GM12878 (cell line): ENCODE measurements at regions not wholly inside any gene's neighbourhood (a gene's known extent, or its start where the extent isn't known, plus 50 kb on each side); places are given as distances from the start of the nearest gene placed in this dataset.

ENCODE experiments used
- ATAC-seq: fragments of 200-7000 bp; cut with Tn5 transposase; 3 replicates; pipeline ENCODE4 v1.9.1; 2020; ENCODE audit warnings: mild to moderate bottlenecking, moderate library complexity
- BruUV-seq: library from RNA; stranded (reverse); fragments of 400-500 nt; replicated peaks from 2 replicates; lab custom pipeline; 2021; lab: Mats Ljungman, UMichigan
- CTCF ChIA-PET: fragments of 300-600 bp; sonication (Branson Sonifier 250); formaldehyde crosslinking; extraction: SDS; loops from one replicate; lab custom pipeline; 2021; ENCODE audit warnings: inconsistent platforms; lab: Yijun Ruan, JAX
- POLR2A ChIA-PET: fragments of 350-600 bp; formaldehyde crosslinking; extraction: SDS; loops from one replicate; lab custom pipeline; 2021; ENCODE audit warnings: inconsistent platforms; lab: Charles Lee
- RAD21 ChIA-PET: fragments of 300-600 bp; sonication (Branson Sonifier 250); formaldehyde crosslinking; loops from one replicate; lab custom pipeline; 2023; ENCODE audit warnings: antibody characterized with exemption; ENCODE audit not compliant: unreplicated experiment; lab: Charles Lee
- SMC1A ChIA-PET: fragments of 300-600 bp; sonication (Branson Sonifier 250); formaldehyde crosslinking; loops from one replicate; lab custom pipeline; 2023; ENCODE audit not compliant: unreplicated experiment, uncharacterized antibody; lab: Charles Lee
- DNase-seq: peaks from one replicate; pipeline ENCODE4 v3.0.0-alpha.2; 2011; ENCODE audit warnings: low read depth, low spot score
- FAIRE-seq: peaks from 3 replicates; lab custom pipeline; 2011; peaks lifted over from hg19 to GRCh38; lab: Jason Lieb, UNC
- H2AFZ ChIP-seq: 2 replicates; pipeline ENCODE4 v1.6.0; 2011; ENCODE audit warnings: low read depth, low read length, control low read depth; ENCODE audit not compliant: control insufficient read depth
- H3K27ac ChIP-seq: 2 replicates; pipeline ENCODE4 v1.5.1; 2011; ENCODE audit warnings: control low read depth; ENCODE audit not compliant: control insufficient read depth, insufficient read depth
- H3K27me3 ChIP-seq, 2 experiments: replicated peaks in 1 of 2; 2 replicates each; pipeline versions ENCODE4 v1.6.0 to v1.6.1; 2011; ENCODE audit warnings: low read length in 1 of 2; ENCODE audit not compliant: control insufficient read depth in 2 of 2, insufficient read depth in 2 of 2
- H3K36me3 ChIP-seq, 2 experiments: 2 replicates each; pipeline ENCODE4 v1.5.1; 2011; ENCODE audit warnings: low read length in 1 of 2; ENCODE audit not compliant: control insufficient read depth in 2 of 2, insufficient read depth in 2 of 2
- H3K4me1 ChIP-seq: 2 replicates; pipeline ENCODE4 v1.6.1; 2011; ENCODE audit warnings: mild to moderate bottlenecking, low read length, moderate library complexity, mixed read lengths; ENCODE audit not compliant: control insufficient read depth, insufficient read depth
- H3K4me2 ChIP-seq: 2 replicates; pipeline ENCODE4 v1.6.0; 2011; ENCODE audit warnings: control low read depth; ENCODE audit not compliant: control insufficient read depth, insufficient read depth
- H3K4me3 ChIP-seq: fragments of 200-600 bp; sonication (generic); 2 replicates; pipeline ENCODE4 v1.5.1; 2016
- H3K79me2 ChIP-seq: 2 replicates; pipeline ENCODE4 v1.6.0; 2011; ENCODE audit warnings: low read length; ENCODE audit not compliant: control insufficient read depth, insufficient read depth
- H3K9ac ChIP-seq: 2 replicates; pipeline ENCODE4 v1.8.0; 2011; ENCODE audit warnings: low read length, control low read depth, mixed read lengths; ENCODE audit not compliant: control insufficient read depth, insufficient read depth
- H3K9me3 ChIP-seq: replicated peaks from 3 replicates; pipeline ENCODE4 v1.5.1; 2011; ENCODE audit warnings: mild to moderate bottlenecking, low read length; ENCODE audit not compliant: control insufficient read depth, insufficient read depth
- H4K20me1 ChIP-seq: 2 replicates; pipeline ENCODE4 v1.6.0; 2011; ENCODE audit not compliant: control insufficient read depth, insufficient read depth
- CHD2 ChIP-seq: IDR thresholded peaks from 2 replicates; pipeline ENCODE4 v1.6.1; 2011; ENCODE audit warnings: low read depth, low read length, improper control_type of control experiment, borderline replicate concordance
- CTCF ChIP-seq, 3 experiments: IDR thresholded peaks in 2 of 3; conservative IDR thresholded peaks in 1 of 3; 2 replicates each; pipeline ENCODE4 v1.5.1; 2011; ENCODE audit warnings: low read depth in 3 of 3, low read length in 3 of 3, mild to moderate bottlenecking in 3 of 3, control low read depth in 2 of 3, moderate library complexity in 2 of 3, inconsistent platforms in 1 of 3, mixed read lengths in 1 of 3; ENCODE audit not compliant: control insufficient read depth in 2 of 3, insufficient read depth in 1 of 3; ENCODE audit errors: extremely low read depth in 1 of 3
- EGR1 ChIP-seq, 2 experiments: IDR thresholded peaks; 1 replicate in 1 of 2; 2 replicates in 1 of 2; pipeline ENCODE4 v1.6.1; 2011 to 2012; ENCODE audit warnings: low read depth in 2 of 2, low read length in 2 of 2, borderline replicate concordance in 1 of 2, mild to moderate bottlenecking in 1 of 2, moderate library complexity in 1 of 2
- HCFC1 ChIP-seq: fragments of 150-350 bp; IDR thresholded peaks from 2 replicates; pipeline ENCODE4 v1.6.1; 2014; ENCODE audit warnings: low read length
- SIN3A ChIP-seq: IDR thresholded peaks from 2 replicates; pipeline ENCODE4 v1.6.1; 2012; ENCODE audit warnings: low read depth, low read length, improper control_type of control experiment
- SMAD5 ChIP-seq: IDR thresholded peaks from 2 replicates; pipeline ENCODE4 v1.6.1; 2016; ENCODE audit warnings: antibody characterized with exemption, low read depth
- TAF1 ChIP-seq: IDR thresholded peaks from 2 replicates; pipeline ENCODE4 v1.6.1; 2011; ENCODE audit warnings: mild to moderate bottlenecking, low read depth, low read length, borderline replicate concordance
- ZNF24 ChIP-seq: fragments of 450-650 bp; IDR thresholded peaks from 2 replicates; pipeline ENCODE4 v1.6.1; 2017; ENCODE audit warnings: antibody characterized with exemption, mild to moderate bottlenecking
- WGBS: methylation state at CpG from one replicate; pipeline ENCODE4 v1.1.6; 2016; ENCODE audit warnings: low lambda C conversion rate; ENCODE audit not compliant: insufficient replicate concordance, insufficient coverage; ENCODE audit errors: missing lambda C conversion rate; 5-methylcytosine and 5-hydroxymethylcytosine counted together
- in situ Hi-C: fragments of 300-500 bp; cut with MboI; formaldehyde crosslinking; loops from 9 replicates; pipeline ENCODE4 v1.14.3; 2018; ENCODE audit warnings: mixed read lengths
- intact Hi-C: fragments of 100-400 bp; cut with micrococcal nuclease; formaldehyde crosslinking; loops from one replicate; pipeline ENCODE4 v1.14.2; 2022; ENCODE audit not compliant: unreplicated experiment
- TF ChIP-seq, protein P1 (sequence below): fragments of 450-650 bp; formaldehyde crosslinking; IDR thresholded peaks from 2 replicates; pipeline ENCODE4 v1.4.0; 2020; ENCODE audit warnings: mild to moderate bottlenecking, moderate library complexity

GRCh38 chr14:28673056-28673455, 93.5 kb upstream of the FOXG1 start:
- ATAC-seq (no peak), FAIRE-seq (no peak), DNase-seq (no peak)
- H4K20me1 ChIP-seq: no peaks in the 10 kb centered on the region
- no peaks in the 10 kb centered on the region for H3K4me1 ChIP-seq
- no peak overlapping the region for H3K4me3 ChIP-seq
- WGBS: 13% methylated on average over 4 of the region's 4 CpGs
- in situ Hi-C loops (no loop called here), intact Hi-C loops (no loop called here)
- H3K79me2 ChIP-seq: no peaks in the 10 kb centered on the region
- no peak for TF ChIP-seq TAF1
- no peak for TF ChIP-seq CHD2
- no peak for TF ChIP-seq EGR1 (IDR thresholded peaks at IDR 0.05; ENCODE audit: borderline replicate concordance in 1 of 2, low read depth in 2 of 2, low read length in 2 of 2)
- no peak for TF ChIP-seq CTCF (IDR thresholded peaks at IDR 0.05 in 2 of 3, conservative IDR thresholded peaks at IDR 0.05 in 1 of 3; ENCODE audit: control insufficient read depth in 2 of 3, extremely low read depth in 1 of 3, insufficient read depth in 1 of 3, low read depth in 3 of 3, low read length in 3 of 3)
- TF ChIP-seq, protein P1, sequence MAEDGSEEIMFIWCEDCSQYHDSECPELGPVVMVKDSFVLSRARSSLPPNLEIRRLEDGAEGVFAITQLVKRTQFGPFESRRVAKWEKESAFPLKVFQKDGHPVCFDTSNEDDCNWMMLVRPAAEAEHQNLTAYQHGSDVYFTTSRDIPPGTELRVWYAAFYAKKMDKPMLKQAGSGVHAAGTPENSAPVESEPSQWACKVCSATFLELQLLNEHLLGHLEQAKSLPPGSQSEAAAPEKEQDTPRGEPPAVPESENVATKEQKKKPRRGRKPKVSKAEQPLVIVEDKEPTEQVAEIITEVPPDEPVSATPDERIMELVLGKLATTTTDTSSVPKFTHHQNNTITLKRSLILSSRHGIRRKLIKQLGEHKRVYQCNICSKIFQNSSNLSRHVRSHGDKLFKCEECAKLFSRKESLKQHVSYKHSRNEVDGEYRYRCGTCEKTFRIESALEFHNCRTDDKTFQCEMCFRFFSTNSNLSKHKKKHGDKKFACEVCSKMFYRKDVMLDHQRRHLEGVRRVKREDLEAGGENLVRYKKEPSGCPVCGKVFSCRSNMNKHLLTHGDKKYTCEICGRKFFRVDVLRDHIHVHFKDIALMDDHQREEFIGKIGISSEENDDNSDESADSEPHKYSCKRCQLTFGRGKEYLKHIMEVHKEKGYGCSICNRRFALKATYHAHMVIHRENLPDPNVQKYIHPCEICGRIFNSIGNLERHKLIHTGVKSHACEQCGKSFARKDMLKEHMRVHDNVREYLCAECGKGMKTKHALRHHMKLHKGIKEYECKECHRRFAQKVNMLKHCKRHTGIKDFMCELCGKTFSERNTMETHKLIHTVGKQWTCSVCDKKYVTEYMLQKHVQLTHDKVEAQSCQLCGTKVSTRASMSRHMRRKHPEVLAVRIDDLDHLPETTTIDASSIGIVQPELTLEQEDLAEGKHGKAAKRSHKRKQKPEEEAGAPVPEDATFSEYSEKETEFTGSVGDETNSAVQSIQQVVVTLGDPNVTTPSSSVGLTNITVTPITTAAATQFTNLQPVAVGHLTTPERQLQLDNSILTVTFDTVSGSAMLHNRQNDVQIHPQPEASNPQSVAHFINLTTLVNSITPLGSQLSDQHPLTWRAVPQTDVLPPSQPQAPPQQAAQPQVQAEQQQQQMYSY (CRISPR knock-in tag): no peak
- TF ChIP-seq SIN3A: no peak
- no peak for TF ChIP-seq SMAD5
- no peak for TF ChIP-seq HCFC1
- TF ChIP-seq ZNF24: no peak
- H3K9me3 ChIP-seq: no peaks in the 10 kb centered on the region
- ChIA-PET RAD21 (no interaction called here), POLR2A (no interaction called here), CTCF (no interaction called here), SMC1A (no interaction called here)
- no TSS peak for BruUV-seq
- no peak overlapping the region for H2AFZ ChIP-seq
- H3K27ac ChIP-seq: no peak overlapping the region
- no peaks in the 10 kb centered on the region for H3K36me3 ChIP-seq
- H3K27me3 ChIP-seq: no peaks in the 10 kb centered on the region
- H3K9ac ChIP-seq: no peak overlapping the region
- no peak overlapping the region for H3K4me2 ChIP-seq
